ENCODE measurements at regions not wholly inside any gene's neighbourhood (a gene's known extent, or its start where the extent isn't known, plus 50 kb on each side); places are given as distances from the start of the nearest gene placed in this dataset.

- peak; percentile 59 to 81 for DNase-seq
- peak; percentile 72 for ATAC-seq
- intact Hi-C loops (cut with DNase I, micrococcal nuclease), result loop anchor here (5.0 kb wide), 2 partner anchors 275 to 280 kb away; no protein-coding TSS in a partner anchor
Observed at GRCh38 chr18:59056706-59057492, 82.8 kb upstream of the SEC11C start.

GRCh38 chr18:59057493-59057795 lies 82.2 kb upstream of the SEC11C start:
- intact Hi-C loops (cut with DNase I, micrococcal nuclease), result loop anchor here (5.0 kb wide), 2 partner anchors 275 to 280 kb away; no protein-coding TSS in a partner anchor
- no peak for ATAC-seq
- DNase-seq, result no peak

DNA sequence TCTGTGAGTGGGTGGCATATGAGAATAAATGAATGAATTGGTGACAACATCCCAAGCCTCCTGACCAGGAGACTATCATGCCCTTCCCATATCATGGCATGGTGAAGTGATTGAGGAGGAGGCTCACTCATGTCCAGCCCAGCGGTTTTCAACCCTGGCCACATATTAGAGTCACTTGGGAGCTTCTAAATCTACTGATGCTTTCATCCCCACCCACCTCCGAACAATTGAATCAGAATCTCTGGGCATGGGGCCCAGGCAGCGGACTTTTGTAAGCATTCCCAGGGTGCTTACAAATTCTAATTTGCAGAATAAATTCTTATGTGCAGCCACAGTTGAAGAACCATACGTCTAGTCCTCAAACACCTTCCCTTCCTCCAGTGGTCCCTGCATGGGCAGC lies 81.7 kb upstream of the SEC11C start:
- intact Hi-C loops (cut with DNase I, micrococcal nuclease), result loop anchor here (5.0 kb wide), 2 partner anchors 276 to 281 kb away; no protein-coding TSS in a partner anchor
- ATAC-seq, result no peak

GRCh38 chr18:59059140-59059539 lies 80.5 kb upstream of the SEC11C start:
- ATAC-seq, result no peak
- no peak for DNase-seq
- intact Hi-C loops (cut with DNase I, micrococcal nuclease), result loop anchor here (5.0 kb wide), 2 partner anchors 277 to 282 kb away; no protein-coding TSS in a partner anchor

More for the DNA sequence above, 81.7 kb upstream of the SEC11C start:
- no peak for DNase-seq

DNA sequence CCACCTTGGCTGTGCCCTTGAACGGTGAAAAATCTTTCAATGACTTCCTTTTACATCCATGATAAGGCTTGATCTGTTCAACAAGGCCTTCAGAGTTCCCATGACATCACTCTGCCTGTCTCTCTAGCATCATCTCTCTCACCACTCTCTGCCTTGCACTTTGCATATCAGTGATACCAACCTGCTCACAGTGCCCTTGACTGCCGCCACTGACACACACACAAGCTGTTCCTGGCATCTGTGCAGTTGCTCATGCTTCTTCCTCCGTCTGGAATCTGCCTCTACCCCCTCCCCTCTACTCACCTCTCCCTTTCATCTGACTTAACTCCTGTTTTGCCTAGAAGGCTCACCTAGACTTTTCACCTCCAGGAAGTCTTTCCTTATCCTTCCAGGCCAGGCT lies 79.1 kb upstream of the SEC11C start:
- DNase-seq (no peak), ATAC-seq (no peak)
- intact Hi-C loops (cut with DNase I, micrococcal nuclease), result no loop called here

DNA sequence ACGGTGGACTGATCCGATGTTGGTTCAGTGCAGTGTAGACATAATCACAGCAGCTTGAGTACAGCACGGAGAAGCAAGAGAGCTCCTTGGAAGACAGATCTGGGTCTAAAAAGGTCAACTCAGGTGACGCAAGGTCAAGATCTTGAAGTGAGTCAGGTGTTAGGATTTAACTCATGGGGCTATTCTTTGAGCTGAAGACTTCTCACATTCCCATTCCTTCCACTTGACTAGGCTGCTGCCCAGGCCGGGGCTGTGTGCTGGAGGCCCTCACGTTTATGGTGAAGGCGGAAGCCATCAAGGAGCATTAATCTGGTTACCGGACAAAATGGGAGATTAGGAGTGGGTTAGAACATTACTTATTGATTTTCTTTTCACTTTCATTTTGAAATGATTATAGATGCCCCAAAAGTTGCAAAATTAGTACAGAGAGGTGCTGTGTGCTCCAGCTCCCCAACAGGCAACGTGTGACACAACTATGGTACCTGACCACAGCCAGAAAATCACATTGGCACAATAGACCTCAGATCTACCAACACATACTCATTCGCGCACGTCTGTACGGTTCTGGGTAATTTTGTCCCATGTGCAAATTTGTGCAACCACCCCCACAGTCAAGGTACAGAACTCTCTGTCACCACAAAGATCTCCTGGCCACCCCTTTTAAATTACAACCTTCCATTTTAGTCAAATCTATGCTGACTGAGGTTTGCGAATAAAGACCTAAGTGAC lies 77.6 kb upstream of the SEC11C start:
- DNase-seq (no peak), ATAC-seq (no peak)
- intact Hi-C loops (cut with DNase I, micrococcal nuclease), result no loop called here

- ATAC-seq, result no peak
- DNase-seq, result no peak
- intact Hi-C loops (cut with DNase I, micrococcal nuclease), result no loop called here
Observed at GRCh38 chr18:59062643-59063006, 77.1 kb upstream of the SEC11C start.

DNA sequence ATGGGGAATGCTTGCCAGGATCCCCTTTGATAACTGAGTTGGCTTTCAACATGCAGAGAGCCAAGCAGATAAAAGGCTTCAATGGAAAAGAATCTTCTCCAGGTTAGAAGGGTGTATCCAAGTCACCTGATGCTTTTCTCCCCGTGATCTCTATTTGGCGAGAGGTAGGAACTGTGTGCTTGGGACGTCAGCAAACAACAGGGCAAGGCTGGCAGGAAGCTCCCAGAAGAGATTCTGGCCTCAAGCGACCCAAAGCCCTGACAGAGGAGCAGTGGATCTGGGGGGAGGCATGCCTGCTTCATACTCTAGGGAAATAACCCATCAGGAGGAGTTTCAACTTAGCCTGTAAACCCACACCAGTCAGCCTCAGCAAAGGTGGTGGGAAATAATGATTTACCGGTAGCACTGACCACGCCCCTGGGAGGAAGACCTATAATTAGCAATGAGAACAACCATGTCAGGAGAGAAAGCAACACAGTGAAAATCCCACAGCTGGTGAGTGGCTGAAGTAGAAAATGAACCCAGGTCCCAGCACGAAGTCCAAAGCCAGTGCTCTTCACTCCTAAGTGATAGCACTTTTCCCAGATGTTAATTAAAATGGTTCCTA lies 76.3 kb upstream of the SEC11C start:
- intact Hi-C loops (cut with DNase I, micrococcal nuclease), result no loop called here
- peak; percentile 34 for ATAC-seq
- no peak for DNase-seq

GRCh38 chr18:59063912-59064311 lies 75.8 kb upstream of the SEC11C start:
- intact Hi-C loops (cut with DNase I, micrococcal nuclease), result no loop called here
- ATAC-seq, result no peak

DNA sequence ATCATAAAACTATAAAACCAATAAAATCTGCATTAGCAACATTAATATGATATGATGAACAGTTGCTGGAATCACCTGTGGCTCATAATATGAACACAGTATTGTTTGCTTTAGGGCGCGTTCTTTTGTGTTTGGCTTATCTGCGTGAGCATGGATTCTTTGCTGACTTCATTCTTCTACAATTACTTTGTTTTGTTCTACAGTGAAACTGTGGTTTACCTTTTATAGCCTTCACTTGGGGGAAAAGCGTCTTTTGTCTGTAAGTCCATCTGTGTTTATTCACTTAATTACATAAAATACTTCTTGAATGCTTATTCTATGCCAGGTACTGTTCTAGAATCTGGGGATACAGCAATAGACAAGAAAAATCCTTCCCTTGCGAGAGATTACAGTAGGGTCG lies 74.0 kb upstream of the SEC11C start:
- ATAC-seq (no peak), DNase-seq (no peak)
- intact Hi-C loops (cut with DNase I, micrococcal nuclease), result loop anchor here in 1 of 2 donors (5.0 kb wide), 1 partner anchor 283 kb away; no protein-coding TSS in a partner anchor

More at GRCh38 chr18:59063912-59064311, 75.8 kb upstream of the SEC11C start:
- DNase-seq, result no peak

- intact Hi-C loops (cut with DNase I, micrococcal nuclease), result loop anchor here in 1 of 2 donors (5.0 kb wide), 1 partner anchor 286 kb away; no protein-coding TSS in a partner anchor
- DNase-seq (peak in 1 of 2 donors; percentile 46), ATAC-seq (no peak)
Observed at GRCh38 chr18:59067873-59068272, 71.8 kb upstream of the SEC11C start.

DNA sequence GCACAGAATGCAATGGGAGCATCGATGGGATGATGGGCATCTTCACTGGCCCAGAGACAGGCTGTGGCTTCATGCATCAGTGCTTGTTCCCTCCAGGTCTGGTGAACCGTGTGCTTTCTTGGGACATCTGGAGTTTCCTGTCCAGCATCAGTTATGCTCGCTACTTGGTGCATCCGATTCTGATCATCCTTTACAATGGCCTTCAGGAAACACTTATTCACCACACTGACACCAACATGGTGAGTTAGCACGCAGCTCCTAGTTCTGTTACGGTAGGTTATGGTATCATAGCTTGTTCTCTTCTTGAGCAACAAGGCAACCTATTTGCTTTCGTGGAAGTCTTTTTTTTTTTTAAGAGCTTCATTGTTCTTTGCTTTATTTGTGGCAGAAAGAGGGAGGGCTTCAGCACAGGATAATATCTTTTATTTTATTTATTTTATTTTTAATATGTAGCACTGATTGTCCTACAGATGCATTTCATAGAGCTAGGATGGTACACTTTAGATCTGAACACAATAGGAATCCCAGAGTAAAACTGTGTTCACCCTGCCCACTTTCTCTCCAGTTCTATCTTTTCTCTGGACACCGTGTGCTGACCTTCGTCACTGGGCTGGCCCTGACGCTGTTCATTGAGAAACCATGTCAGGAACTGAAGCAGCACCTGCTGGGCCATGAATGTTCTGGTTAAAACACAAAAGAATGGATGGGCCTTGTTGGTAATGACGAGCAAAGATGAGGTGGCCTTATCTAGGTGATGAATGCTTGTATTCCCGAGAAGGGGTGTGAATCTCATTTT lies 71.2 kb upstream of the SEC11C start:
- intact Hi-C loops (cut with DNase I, micrococcal nuclease), result loop anchor here in 1 of 2 donors (5.0 kb wide), 1 partner anchor 286 kb away; no protein-coding TSS in a partner anchor
- ATAC-seq, result no peak
- DNase-seq, result no peak

DNA sequence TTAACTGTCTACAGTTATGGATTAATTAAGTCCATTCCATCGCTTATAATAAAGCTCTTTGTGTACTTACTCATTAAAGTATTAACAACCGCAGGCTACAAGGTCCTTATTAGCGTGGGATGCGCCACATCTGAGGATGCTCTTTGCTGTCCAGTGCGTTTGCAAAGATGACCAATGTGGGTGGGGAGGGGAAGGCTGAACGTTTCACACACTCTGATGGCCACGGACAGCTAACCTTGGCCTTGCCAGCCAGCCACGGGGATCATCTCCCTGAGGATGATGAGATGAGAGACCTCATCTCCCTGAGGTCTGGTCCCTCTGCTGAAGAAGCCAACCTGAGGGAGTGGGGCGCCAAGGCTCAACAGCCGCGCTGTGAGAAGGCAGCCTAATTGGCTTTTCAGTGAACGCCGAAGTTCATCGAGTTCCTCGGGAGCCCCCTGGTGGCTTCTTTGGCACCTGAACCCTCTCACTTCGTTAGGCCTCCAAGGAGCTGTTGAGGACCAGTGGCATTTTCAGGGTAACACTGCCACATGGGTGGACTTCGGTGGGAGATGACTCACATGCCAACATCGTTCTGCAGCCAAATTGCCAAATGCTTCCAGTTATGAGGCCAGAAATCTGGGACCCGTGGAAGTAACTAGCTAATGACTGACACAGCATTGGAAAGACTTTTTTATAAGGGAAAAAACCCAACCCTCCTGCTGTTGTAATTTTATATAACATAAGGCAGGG lies 69.3 kb upstream of the SEC11C start:
- ATAC-seq, result peak; percentile 88
- intact Hi-C loops (cut with DNase I, micrococcal nuclease), result loop anchor here in 1 of 2 donors (5.0 to 10.0 kb wide), 2 partner anchors 303 to 546 kb away; no protein-coding TSS in a partner anchor
- peak; percentile 66 to 92 for DNase-seq

- DNase-seq (no peak), ATAC-seq (no peak)
- intact Hi-C loops (cut with DNase I, micrococcal nuclease), result loop anchor here in 1 of 2 donors (5.0 to 10.0 kb wide), 2 partner anchors 306 to 548 kb away; no protein-coding TSS in a partner anchor
Observed at GRCh38 chr18:59072727-59073421, 66.8 kb upstream of the SEC11C start.

DNA sequence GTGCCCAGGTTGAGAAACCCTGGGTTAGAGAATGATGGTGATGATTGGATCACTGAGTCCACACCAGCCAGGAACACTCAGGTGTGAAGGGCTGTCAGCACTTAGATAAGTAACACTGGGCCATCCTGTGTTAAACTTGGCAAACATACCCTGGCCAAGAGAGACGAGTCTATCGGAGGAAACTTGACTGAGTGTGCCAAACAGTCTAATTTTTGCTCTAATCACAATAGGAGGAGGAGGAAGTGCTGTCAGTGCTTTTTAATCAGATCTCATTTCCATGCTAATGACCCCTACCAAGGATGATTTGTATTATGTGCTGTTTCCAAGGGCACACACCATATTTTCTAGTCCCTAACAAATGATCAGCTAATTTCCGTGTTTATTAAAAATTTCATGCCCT lies 63.8 kb upstream of the SEC11C start:
- ATAC-seq (no peak), DNase-seq (no peak)
- intact Hi-C loops (cut with DNase I, micrococcal nuclease), result loop anchor here in 1 of 2 donors (10.0 kb wide), 1 partner anchor 551 kb away; no protein-coding TSS in a partner anchor

GRCh38 chr18:59079264-59079663 lies 60.4 kb upstream of the SEC11C start:
- ATAC-seq, result no peak
- DNase-seq, result no peak
- intact Hi-C loops (cut with DNase I, micrococcal nuclease), result loop anchor here in 1 of 2 donors (10.0 kb wide), 1 partner anchor 554 kb away; no protein-coding TSS in a partner anchor
